ENCODE measurements at regions not wholly inside any gene's neighbourhood (a gene's known extent, or its start where the extent isn't known, plus 50 kb on each side); places are given as distances from the start of the nearest gene placed in this dataset.

DNA sequence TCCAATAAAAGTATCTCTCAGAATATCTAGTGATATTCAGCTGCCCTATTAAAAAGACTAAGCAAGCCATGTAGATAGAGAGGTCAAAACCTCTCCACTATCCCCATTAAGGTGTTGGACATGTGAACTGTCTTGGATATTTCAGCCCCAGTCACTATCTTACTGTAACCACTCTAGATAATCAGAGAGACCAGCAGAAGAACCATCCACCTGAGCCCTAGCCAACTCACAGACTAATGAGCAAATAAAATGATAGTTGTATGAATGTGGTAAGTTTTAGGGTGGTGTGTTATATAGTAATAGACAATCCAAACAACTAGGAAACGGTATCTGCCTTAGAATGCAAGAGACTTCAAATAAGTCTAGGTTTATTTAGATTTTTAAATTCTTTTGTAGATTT is 268.6 kb upstream of the KLF14 start:
- TF ChIP-seq CTCF (conservative IDR thresholded peaks at IDR 0.05 in 1 of 2, IDR thresholded peaks at IDR 0.05 in 1 of 2; ENCODE audit: extremely low read depth in 1 of 2, insufficient read depth in 1 of 2, low read depth in 1 of 2, low read length in 2 of 2) (no peak), EZH2 (IDR thresholded peaks at IDR 0.05; ENCODE audit: borderline replicate concordance, low read length) (no peak)

Measured in mammary epithelial cell (primary cell).